ENCODE measurements at regions not wholly inside any gene's neighbourhood (a gene's known extent, or its start where the extent isn't known, plus 50 kb on each side); places are given as distances from the start of the nearest gene placed in this dataset.
"Not testable (repeated sequence)": the region's sequence is repeated elsewhere in the genome, so short reads cannot be mapped to it uniquely, and the experiment has no call there.

DNA sequence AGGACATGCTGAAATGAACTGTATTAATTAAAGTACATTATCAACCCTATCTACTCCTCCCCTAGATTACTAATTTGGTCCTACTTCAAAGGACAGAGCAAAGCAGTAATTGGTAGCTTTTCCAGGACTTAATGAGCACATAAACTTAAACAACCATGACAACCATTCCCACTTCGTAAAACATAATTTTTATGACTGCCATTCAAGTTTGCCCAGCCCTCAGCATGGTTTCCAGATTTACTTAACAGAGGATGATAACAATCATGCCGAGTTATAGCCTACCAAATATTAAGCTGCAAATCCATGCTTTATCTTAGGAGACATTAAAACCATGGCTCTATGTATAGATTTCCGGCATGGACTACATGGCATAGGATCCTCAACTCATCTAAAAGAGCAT lies 401.1 kb upstream of the CHAC2 start:
- no peak for DNase-seq (ENCODE audit: low read depth in 2 of 2)

- DNase-seq (ENCODE audit: low read depth in 2 of 2): no peak
Observed at GRCh38 chr2:53362934-53363333, 404.7 kb upstream of the CHAC2 start.

DNA sequence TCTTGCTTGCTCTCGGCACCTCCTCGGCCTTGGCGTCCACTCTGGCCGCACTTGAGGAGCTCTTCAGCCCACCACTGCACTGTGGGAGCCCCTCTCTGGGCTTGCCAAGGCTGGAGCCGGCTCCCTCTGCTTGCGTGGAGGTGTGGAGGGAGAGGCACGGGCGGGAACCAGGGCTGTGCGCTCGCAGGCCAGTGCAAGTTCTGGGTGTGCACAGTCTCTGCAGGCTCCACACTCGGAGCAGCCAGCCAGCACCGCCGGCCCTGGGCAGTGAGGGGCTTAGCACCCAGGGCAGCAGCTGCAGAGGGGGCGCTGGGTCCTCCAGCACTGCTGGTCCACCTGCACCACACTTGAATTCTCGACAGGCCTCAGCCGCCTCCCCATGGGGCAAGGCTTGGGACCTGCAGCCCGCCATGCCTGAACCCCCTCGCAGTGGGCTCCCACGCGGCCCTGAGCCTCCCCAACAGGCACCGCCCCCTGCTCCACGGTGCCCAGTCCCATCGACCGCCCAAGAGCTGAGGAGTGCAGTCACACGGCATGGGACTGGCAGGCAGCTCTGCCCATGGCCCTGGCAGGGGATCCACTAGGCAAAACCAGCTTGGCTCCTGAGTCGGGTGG lies 411.2 kb upstream of the CHAC2 start:
- DNase-seq (ENCODE audit: low read depth in 2 of 2): no peak

- DNase-seq (ENCODE audit: low read depth in 2 of 2): no peak
Observed at GRCh38 chr2:53353135-53354114, 414.2 kb upstream of the CHAC2 start.

- no peak for DNase-seq (ENCODE audit: low read depth in 2 of 2)
Observed at GRCh38 chr2:53347269-53347668, 420.3 kb upstream of the CHAC2 start.

DNA sequence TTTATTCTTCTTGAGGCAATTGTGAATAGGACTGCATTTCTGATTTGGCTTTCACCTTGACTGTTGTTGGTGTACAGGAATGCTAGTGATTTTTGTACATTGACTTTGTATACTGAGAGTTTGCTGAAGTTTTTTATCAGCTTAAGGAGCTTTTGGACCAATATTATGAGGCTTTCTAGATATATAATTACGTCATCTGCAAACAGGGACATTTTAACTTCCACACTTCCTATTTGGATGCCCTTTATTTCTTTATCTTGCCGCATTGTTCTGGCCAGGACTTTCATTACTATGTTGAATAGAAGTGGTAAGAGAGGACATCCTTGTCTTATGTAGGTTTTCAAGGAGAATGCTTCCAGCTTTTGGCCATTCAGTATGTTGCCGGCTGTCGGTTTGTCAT lies 425.4 kb upstream of the CHAC2 start:
- no peak for DNase-seq (ENCODE audit: low read depth in 2 of 2)

GRCh38 chr2:53334610-53335009 lies 433.0 kb upstream of the CHAC2 start:
- no peak for DNase-seq (ENCODE audit: low read depth in 2 of 2)

DNA sequence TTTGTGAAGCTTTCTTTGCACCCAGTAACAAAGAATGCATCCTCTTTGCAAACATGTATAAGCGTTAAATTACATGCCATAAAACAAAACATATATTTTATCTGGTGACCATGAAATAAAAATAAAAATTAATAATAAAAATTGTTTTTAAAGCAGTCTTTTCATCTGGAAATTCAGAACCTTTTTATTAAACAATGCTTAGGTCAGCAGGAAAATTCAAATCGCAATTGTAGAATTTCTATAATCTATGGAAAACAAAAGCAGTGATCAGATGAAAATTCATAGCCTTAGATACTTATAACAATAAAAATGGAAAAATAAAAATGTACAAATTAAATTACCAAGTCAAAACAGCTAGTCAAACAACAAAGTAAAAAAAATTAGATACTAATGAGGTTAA lies 435.9 kb upstream of the CHAC2 start:
- DNase-seq (ENCODE audit: low read depth in 2 of 2): no peak

- no peak for DNase-seq (ENCODE audit: low read depth in 2 of 2)
Observed at GRCh38 chr2:53317861-53318260, 449.7 kb upstream of the CHAC2 start.

GRCh38 chr2:53315149-53315548 lies 452.5 kb upstream of the CHAC2 start:
- DNase-seq (ENCODE audit: low read depth in 2 of 2): no peak

GRCh38 chr2:53314718-53315117 lies 452.9 kb upstream of the CHAC2 start:
- no peak for DNase-seq (ENCODE audit: low read depth in 2 of 2)

DNA sequence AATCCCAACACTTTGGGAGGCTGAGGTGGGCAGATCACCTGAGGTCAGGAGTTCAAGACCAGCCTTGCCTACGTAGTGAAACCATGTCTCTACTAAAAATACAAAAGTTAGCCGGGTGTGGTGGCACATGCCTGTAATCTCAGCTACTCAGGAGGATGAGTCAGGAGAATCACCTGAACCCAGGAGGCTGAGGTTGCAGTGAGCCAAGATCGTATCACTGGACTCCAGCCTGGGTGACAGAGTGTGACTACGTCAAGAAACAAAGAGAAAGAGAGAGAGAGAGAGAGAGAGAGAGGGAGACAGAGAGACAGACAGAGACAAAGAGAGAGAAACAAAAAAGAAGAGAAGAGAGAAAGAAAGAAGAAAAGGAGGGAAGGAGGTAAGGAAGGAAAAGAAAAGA lies 454.0 kb upstream of the CHAC2 start:
- DNase-seq (ENCODE audit: low read depth in 2 of 2): not testable (repeated sequence)

GRCh38 chr2:53312721-53313120 lies 454.9 kb upstream of the CHAC2 start:
- DNase-seq (ENCODE audit: low read depth in 2 of 2): no peak

DNA sequence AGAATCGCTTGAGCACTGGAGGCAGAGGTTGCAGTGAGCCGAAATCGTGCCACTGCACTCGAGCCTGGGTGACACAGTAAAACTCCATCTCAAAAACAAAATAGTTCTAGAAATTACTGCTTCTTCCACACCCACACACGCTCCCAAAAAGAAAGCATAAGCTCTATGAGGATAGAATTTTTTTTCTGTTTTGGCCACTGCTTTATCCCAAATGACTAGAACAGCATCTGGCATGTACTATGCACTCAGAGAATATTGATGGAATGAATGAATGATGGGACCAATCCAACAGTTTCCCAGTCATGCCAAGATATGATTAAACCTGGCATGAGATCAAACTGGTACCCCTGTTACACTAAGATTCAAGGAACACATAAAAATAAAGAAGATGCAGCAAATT lies 455.4 kb upstream of the CHAC2 start:
- no peak for DNase-seq (ENCODE audit: low read depth in 2 of 2)

GRCh38 chr2:53303012-53303578 lies 464.5 kb upstream of the CHAC2 start:
- DNase-seq (ENCODE audit: low read depth in 2 of 2): no peak

DNA sequence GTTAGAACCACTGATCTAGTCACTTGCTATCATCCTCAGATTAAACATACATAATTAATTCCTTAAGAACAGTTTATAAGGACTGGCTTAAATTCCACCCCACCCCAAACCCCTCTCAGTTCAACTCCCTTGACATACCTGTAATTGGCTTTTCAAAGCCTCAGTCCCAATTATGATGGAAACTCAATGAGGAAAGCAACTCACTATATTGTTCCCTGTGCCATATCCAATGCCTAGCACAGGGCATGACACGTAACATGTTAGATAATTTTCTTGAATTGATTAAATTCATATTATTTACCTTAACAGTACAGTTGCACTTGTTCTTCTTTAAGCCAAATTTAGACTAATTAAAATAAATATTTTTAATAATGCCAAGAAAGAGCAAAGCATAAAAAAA lies 465.1 kb upstream of the CHAC2 start:
- no peak for DNase-seq (ENCODE audit: low read depth in 2 of 2)

GRCh38 chr2:53289309-53290006 lies 478.1 kb upstream of the CHAC2 start:
- no peak for DNase-seq (ENCODE audit: low read depth in 2 of 2)

GRCh38 chr2:53286345-53286744 lies 481.3 kb upstream of the CHAC2 start:
- DNase-seq (ENCODE audit: low read depth in 2 of 2): no peak

DNA sequence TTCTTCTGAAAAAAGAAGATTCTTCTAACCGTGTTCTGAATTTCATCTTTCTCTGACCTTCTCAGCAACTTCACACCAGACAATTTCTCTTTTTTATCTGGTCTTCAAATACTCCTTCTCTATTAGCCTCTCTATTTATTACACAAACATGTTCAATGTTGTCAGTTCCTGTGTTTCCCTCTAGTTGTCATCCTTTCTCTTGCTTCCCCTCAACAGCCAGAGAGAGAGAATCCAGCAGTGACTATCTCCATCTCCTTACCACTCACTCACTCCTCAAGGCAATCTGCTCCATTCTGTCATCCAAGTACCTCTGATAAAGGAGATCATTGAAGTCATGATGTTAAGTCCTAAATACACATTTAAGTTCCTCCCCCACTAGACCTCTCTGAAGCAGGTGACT lies 491.9 kb upstream of the CHAC2 start:
- DNase-seq (ENCODE audit: low read depth in 2 of 2): no peak

GRCh38 chr2:53268626-53269025 lies 499.0 kb upstream of the CHAC2 start:
- DNase-seq (ENCODE audit: low read depth in 2 of 2): no peak

DNA sequence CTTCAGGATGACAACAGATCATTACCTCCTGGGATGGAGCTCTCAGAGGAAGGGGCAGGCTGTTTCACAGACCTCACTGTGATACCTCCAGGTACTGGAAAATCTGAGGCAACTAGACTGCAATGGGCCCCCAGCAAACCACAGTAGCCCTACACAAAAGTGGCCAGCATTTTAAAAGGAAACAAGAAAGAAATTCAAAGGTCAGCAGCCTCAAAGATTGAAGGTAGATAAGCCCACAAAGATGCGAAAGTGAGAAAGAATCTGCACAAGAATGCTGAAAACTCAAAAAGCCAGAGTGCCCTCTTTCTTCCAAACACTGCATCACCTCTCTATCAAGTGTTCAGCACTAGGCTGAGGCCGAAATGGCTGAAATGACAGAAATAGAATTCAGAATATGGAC lies 499.5 kb upstream of the CHAC2 start:
- no peak for DNase-seq (ENCODE audit: low read depth in 2 of 2)

Data from dermis microvascular lymphatic vessel endothelial cell (primary cell).